Kidney tubule cell (primary cell): ENCODE measurements at regions not wholly inside any gene's neighbourhood (a gene's known extent, or its start where the extent isn't known, plus 50 kb on each side); places are given as distances from the start of the nearest gene placed in this dataset.
"Not testable (repeated sequence)": the region's sequence is repeated elsewhere in the genome, so short reads cannot be mapped to it uniquely, and the experiment has no call there.

Source experiments
- DNase-seq: peaks from one replicate; pipeline ENCODE4 v3.0.0-alpha.2; 2018; ENCODE audit warnings: low spot score

DNA sequence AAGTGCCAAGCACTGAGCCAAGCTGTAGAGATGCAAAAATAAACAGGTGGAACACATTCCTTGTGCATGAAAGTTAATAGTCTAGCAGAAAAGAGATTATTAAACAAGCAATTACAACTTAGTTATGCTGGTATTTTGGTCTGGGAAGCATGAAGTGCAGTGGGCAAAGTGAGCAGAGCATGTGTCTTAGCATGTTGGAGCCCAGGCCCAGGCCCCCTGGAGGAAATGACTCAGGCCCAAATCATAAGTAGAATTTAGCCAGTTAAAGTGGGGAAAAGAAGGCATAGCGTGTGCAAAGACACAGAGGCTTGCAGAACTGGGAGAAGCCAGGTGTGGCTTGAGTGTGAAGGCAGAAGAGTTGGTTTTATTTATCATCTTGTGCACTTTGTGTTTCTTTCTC is 163.8 kb upstream of the ATP11B start:
- DNase-seq = no peak

DNA sequence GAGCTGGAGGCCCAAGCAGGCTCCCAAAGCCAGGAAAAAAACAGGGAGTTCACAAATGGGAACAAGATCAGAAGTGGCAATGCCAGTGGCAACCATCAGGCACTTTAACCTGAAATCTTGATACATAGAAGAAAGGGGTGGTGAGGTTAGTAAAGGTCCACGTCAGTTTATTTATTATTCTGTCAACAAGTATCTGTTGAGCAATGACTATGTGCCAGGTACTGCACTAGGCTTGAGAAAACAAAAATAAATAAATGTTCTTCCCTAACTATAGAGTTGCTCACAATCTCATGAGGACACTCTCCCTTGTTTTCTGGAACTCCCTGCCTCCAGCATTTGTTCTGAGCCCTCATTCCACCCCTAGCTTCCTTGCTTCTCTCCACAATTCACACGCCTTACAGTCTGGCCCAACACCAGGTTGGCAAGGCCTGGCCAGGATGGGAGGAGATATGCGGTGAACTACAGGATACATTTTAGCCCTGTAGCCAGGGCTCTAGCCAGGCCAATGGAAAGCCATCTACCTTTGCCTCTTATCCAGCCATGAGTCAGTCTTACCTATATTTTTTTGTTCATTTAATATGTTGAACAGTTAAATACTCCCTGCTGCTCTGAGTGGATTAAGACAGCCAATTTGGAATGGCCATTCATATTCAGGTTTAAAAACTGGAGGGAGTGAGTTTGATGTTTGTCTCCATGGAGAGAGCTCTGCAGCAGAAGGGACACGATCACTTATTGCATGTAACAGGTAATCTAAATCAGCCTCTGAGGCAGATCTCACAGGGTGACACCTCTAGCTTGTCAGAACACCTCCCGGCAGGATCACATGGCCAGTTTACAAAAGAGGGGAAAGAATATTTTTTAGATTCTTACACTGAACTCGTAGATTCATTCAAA is 161.9 kb upstream of the ATP11B start:
- DNase-seq = no peak

DNA sequence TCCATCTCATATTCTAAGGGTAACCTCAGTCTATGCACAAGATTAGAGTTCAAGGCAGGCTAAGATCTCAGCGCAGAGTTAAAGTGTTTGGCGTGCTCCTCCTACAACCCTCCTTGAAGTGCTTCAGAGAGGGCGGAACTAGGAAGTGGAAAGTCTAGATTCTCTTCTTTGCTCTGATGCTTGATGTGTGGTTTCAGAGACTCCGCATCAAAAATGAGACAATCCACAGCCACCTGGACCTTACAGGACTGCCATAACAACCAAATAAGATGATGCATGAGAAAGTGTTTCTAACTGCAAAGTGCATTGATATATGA is 161.3 kb upstream of the ATP11B start:
- DNase-seq = no peak

DNA sequence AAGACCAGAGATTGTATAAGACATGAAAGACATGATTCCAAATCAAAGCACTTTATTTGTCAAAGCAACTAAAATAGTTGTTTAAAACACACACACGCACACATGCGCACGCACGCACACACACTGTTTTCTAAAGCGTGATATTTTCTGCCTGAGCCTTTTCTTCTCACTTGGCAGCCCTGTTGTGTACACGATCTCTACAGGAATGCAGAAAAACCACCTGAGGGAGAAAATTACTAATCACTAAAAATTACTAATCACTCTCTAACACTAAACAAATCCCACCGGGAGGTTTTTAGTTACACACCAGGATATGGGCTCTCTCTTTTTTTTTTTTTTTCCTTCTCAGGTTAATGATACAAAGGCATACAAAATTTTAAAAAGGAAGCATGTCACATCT is 160.1 kb upstream of the ATP11B start:
- no peak for DNase-seq

DNA sequence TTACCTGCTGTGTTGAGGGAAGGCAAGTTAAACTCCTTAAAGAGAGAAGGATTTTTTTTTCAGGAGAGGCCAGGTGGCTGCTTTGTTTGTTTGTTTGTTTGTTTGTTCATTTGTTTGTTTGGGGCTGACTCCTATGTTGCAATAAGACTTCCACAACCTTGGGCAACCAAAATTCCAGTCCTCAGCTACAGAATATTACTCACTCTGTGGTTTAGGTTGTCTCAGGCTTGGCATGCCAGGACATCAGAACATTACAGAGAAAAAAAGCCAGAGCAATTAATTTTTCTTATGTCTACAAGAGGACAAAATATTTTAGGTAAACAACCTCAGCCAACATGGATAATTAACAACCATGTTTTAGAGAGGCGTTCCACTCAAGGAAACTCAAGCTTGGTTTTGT is 156.7 kb upstream of the ATP11B start:
- DNase-seq = peak; percentile 24

DNA sequence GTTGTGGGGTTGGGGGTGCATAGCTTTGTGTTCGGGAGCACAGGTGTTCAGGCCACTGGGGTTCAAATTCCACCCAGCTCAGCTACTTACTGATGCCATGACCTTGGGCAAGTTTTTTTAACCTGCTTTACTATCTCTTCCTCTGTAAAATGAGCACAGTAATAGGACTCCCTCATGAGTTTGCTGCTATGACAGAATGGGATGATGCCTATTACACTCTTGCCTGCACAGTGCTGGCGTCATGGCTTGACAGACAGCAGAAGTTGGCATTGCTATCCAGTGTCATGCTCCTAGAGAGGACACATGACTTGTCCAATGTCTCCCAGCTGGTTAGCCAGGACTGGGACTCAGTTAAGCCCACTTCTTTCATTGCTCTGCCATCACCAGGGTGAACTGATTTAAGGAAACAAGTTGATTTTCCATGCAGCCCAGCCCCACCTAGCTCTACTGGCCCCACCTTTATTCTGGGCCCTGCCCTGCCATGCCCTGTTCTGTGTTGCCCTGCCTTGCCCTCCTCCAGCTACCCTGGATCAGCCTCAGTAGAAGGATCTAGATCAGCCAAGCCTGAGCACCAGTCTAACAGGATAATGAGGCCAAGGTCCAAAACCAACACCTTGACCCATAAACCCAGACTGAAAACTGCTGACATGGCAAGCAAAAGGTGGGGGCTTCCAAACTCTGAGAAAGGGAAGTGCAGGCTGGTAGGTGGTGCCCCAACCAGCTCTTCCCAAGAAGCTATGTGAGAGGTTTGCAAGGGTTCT is 155.8 kb upstream of the ATP11B start:
- DNase-seq = no peak

DNA sequence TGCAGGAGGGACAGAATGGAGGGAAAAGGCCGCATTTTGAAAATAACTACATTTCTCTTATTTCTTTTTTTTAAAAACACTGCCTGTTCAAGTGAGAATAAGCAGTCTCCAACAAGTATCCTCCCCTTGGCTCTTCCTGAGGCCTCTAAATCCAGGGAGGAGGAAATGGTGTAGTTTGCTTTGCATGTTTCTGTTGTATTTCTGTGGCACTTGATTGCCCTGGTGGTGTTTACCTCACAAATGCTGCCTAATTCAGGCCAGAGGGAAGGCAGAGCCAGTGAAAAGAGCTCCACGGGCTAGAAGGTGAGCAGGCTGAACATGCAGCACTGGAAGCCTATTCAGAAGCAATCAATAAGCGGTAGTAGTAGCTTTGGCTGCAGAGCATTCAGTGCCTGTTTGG is 149.3 kb upstream of the ATP11B start:
- no peak for DNase-seq

DNA sequence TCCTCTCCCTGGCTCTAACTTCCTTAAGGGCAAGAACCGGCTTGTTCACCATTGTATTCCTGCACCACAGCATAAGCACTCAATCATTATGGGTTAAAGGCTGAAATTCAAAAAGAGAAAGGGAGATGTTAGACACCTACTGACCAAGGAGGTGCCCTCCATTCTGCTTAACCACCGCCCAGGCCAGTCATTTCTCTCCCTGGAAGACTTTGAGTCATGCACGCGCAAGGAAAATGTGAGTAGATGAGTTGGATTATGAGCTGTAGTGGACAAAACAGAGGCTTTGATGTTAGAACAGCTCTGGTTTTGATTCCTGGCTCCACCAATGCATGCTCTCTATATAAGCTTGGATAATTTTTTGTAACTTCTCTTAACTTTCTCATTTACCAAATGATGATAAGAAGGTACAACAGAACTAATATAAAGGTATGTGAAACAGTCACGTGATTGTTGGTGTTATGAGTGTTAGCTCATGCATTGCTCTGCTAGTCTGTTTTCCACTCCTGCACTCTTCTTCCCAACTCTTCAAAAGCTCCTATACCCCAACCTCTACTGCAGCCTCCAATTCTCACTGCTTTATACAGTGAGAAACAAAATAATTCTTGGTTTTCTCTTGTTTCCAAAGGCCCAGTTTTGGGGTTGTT is 148.4 kb upstream of the ATP11B start:
- no peak for DNase-seq

DNA sequence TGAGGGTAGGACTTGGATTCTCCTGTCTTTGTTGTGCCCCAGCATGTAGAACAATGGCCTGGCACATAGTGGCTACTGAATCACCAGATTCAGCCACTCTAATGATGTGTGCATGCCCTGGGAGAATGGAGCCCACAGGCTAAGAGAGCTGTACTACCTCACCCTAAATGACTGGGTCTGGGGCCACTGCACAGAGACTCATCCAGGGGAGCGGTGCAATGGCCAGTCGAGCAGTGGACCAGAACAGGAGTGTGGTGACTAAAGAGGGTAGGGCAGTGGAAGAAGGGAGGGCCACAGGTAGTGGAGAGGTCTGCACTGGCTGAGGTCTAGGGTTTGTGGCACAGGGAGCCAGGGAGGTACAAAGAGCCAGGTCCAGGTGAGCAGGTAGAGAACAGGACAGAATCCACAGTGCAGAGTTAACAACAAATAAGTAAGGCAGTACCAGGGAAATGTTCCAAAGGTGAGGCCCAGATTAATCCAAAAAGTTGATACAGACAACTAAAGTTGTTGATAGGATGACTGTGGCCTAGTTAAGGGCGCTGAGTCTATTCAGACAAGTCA is 142.7 kb upstream of the ATP11B start:
- peak; percentile 80 for DNase-seq

DNA sequence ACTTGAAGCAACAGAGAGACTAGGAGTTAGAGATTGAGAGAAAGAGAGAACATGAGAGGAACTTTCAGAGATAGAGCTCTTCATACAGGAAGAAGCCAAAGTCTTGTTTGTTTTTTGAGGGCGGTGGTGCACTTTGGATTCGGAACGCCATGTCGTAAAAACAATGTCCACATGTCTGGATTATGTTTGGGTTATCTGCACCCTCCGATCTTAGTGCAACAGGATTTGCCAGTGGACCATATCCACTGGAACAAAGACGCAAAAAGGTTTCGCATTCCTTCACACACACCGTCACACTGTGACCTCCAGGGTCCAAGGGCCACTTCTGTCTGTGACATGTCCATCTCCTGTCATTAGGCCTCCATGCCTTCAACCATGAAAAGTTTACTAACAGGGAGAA is 141.8 kb upstream of the ATP11B start:
- DNase-seq = no peak

DNA sequence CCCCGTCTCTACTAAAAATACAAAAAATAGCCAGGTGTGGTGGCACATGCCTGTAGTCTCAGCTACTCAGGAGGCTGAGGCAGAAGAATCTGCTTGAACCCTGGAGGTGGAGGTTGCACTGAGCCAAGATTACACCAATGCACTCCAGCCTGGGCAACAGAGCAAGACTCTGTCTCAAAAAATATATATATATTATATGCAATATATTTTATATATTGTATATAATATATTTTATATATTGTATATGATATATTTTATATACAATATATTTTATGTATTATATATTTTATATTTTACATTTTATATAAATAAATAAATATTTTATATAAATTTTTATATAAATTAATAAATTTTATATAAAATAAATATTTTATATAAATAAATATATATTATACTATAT is 140.2 kb upstream of the ATP11B start:
- not testable (repeated sequence) for DNase-seq

DNA sequence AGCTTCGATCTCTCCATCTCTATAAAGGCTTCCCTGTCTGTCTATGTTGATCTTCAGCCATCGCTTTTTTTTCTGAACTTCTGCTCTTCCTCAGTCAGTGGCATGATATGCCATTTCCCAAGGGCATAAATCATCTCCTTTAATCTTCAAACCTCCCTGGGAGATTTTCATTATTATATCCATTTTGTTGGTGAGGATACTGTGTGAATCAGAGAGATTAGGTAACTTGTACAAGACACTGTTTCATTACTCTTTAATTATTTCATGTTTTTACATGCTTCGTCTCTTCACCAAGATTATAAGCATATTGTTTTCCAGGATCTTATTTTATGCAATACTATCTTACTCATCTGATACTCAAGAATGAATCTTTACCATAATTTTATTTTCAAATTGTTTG is 124.8 kb upstream of the ATP11B start:
- no peak for DNase-seq

DNA sequence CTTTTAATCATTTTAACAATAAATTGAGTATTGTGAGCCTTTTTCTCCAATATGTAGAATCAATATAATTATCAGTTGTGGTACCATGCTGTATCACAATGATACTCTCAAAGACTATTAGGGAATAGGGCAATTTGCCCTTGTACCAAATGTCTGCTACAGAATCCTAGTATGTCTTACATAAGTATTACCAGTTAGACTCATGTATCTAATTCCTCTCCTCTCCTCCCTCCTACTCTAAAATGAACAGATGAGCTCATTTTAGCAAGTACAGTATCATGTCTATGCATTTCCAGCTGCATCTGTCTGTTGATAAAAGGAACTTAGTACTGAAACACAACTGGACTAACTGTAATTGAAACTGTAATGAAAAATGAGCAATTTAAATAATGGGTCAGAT is 124.3 kb upstream of the ATP11B start:
- DNase-seq = no peak

DNA sequence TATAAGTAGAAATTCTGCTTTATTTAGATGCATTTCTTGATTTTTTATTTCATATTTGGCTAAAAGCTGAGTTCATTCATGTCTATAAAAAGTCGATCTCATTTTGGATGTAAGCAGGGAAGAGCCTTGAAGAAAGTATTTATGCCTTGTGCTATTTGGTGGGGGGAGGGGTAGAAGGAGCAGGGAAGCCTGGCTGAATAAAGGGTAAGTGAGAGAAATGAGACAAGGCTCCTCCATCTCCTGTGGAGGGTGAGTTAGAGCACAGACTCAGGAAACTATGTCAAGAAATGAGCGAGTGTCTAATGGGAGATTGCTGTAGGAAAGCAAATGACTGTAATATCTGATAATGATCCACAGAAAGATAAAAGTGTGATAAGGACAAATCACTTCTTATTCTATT is 121.8 kb upstream of the ATP11B start:
- no peak for DNase-seq

DNA sequence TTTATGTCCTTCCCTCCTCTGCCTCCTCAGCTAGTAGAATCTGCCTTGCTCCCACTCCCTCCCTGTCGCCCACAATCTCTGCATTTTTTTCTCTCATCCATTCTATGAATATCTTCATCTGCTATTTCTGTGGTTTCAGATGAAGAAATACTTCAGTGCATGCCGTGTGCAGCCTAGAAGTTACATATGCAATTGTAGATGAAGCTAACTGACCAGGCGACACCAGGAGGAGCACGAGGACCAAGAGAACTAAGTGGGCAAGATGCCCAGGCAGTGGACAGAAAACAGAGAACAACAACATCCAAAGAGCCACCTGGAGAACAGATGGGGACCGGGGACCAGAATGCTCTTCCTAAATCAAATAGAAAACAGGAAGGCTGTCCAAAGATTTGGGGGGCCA is 121.4 kb upstream of the ATP11B start:
- DNase-seq = no peak

DNA sequence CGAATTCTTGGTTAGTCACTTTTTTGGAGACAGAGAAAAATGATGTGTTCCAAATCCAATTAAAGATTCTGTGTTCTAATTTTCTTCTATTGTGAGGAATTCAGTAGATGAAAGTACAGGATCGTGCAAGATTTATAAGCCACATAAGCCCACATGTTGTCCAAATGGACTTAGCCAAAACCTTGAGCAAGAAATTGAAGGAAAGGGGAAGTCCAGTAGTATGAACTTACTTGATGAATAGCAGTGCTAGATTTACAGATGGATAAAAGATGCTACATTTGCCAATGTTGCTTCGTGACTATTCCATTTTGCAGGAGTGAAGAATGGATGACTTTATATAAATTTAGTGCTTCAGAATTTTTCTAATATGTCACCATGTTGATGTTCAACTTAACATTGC is 120.0 kb upstream of the ATP11B start:
- no peak for DNase-seq

DNA sequence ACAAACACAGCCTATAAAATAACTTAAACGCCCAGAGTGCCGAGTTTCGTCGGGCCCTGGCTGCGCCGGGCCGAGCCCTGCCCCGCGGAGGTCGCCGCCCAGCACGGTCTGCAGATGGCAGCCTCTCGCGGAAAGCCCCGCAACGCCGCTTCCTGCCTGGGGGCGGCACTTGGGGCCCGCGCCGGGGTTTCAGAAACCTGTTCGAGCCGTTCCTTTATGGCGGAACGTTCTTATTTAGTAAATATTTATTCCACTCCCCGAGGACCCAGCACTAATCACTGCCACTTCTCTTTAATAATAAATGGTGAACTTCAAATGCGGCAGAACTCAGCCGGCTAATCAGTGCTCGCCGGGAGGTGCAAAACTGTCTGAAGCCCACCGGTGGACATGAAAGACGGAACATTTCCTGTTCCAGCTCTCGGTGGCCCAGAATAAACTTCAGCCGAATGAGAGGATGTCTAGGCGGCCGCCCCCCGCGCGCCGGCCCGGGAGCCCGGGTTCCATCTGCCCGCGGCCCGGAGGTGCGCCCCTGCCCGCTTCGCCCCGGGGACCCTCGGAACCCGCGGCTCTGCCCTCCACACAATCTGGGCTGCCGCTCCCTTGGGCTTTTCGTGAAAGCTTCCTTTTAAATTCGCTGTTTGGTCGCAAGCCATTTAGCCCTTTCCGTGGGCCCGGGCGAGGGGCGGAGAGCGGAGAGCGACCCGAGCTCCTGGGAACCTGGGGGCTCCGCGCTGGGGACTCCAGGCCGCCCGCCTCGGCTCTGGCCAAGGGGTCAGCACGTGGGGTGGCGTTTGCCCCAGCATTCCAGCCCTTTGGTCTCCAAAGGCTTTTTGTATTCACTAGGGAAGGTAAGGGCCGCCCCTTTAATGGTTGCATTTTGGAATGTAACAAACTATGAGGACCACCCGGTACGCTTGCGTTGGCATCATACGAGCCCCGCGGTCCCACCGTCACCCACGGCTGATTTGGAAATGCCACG is 110.8 kb upstream of the ATP11B start:
- DNase-seq = peak; percentile 55

DNA sequence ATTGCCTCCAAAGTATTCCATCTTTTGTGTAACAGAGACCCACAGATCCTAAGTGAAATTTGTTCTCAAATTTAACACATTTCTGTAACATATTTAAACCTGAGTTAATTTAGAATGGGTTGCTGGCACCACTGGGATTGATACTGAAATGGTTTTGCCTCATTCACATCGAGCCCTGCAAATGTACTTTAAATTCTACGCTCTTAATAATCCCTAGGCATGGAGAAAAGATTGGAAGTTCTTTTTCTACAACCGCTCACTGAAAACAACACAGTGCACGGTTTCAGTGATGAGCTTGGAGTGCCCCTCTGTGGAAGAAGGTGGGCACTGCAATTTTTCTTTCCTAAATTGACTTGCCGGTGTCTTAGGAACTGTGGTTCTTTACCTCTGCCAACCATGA is 109.9 kb upstream of the ATP11B start:
- peak; percentile 75 for DNase-seq

DNA sequence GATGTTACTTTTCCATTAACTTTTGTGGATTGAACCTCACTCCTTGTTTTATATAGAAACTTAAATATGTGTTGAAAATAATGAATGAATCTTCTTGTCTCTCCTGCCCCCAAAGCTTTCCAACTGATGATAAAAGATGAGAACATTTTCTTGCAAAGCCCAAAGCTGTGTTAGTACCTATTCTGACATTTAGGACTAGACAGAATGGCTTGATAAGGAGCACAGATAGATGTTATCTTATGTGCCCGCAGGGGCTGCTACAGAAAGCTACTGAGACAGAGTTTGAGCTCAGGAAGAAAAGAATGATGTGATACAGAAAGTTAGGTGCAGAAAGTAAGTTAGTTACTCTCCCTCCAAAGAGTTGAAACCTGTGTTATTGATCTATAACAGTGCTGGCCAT is 109.4 kb upstream of the ATP11B start:
- DNase-seq = no peak

DNA sequence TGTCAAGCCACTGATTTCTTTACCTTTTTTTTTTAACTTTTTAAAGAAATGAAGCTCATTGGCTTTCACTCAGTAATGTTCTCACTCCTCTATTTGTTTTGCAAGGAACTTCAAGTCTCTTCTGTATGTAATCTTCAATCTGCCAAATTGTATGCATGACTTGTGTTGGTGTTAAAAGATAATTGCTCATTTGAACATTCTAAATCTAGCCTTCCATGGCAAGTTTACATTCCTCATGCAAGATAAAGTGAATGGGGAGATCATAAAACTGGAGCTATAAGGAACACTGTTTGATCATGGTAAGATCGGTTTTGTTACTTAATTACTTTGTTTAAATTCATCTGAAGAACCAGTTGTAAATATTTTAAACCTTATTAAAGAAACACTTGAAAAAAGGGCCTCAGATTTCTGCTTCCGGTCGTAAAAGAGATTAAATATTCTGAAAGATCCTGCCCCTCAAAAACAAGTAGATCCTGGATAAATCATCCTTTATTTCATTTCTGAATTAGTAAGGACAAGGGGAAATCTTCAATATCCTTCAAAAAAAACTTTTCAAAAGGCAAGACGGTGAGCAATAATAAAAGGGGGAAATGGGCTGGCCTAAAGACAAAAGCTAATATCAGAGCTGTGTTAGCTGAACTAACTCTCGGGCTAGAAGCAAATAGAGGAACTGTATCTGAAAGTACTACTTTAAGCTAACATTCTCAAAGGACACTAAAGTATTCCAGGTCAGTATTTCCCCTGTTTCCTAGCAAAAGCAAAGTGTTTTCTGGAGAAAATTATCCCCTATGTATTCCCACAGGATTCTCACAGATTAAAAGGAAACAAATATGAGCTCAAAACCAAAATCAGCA is 107.0 kb upstream of the ATP11B start:
- no peak for DNase-seq

DNA sequence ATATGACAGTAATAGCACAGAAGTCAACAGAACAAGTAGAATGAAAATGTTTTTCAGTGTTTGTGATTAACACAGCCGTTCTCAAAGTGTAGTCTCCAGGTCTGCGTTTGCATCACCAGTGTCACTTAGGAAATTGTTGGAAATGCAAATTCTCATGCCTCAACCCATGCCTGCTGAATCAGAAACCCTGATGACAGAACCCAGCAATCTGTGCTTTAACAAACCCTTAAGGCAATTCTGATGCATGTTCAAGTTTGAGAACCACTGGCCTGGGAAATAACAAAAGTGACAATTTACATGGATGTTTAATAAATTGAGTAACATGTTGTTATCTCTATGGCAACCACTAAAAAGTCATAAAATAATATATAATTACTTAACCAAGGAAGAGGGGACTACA is 103.1 kb upstream of the ATP11B start:
- no peak for DNase-seq
